ENCODE measurements at regions not wholly inside any gene's neighbourhood (a gene's known extent, or its start where the extent isn't known, plus 50 kb on each side); places are given as distances from the start of the nearest gene placed in this dataset.

- TF ChIP-seq CTCF (IDR thresholded peaks at IDR 0.05) = no peak
- TF ChIP-seq POLR2AphosphoS5 (IDR thresholded peaks at IDR 0.05) = no peak
- TF ChIP-seq POLR2A (IDR thresholded peaks at IDR 0.05) = no peak
- no peak for TF ChIP-seq EP300 (IDR thresholded peaks at IDR 0.05)
These were observed 509.4 kb upstream of the RAG2 start for GRCh38 chr11:37107415-37107814.

Measured in stomach (tissue), 4 donors.